Adrenal gland (tissue), 9 donors: ENCODE measurements at regions not wholly inside any gene's neighbourhood (a gene's known extent, or its start where the extent isn't known, plus 50 kb on each side); places are given as distances from the start of the nearest gene placed in this dataset.

Experiments used
- DNase-seq, 7 donors: peaks; one replicate each; pipeline ENCODE4 v3.0.0-alpha.2; 2019 to 2020
- H3K27ac ChIP-seq, 5 donors: fragments of 200-600 bp; sonication (generic) in 4 of 5; 1 replicate in 3 of 5; 2 replicates in 2 of 5; pipeline versions ENCODE4 v1.5.1 to v1.8.0; 2016 to 2020; ENCODE audit warnings: mild to moderate bottlenecking in 1 of 5
- H3K27me3 ChIP-seq: fragments of 200-600 bp; 2 replicates; pipeline ENCODE4 v1.8.0; 2021
- H3K36me3 ChIP-seq, 2 donors: fragments of 200-600 bp; replicated peaks in 1 of 2; 1 replicate in 1 of 2; 2 replicates in 1 of 2; pipeline versions ENCODE4 v1.5.1 to v1.8.0; 2018 to 2022
- H3K4me1 ChIP-seq, 2 donors: fragments of 200-600 bp; replicated peaks in 1 of 2; 1 replicate in 1 of 2; 2 replicates in 1 of 2; pipeline versions ENCODE4 v1.5.1 to v1.8.0; 2018 to 2021
- H3K4me3 ChIP-seq, 4 donors: fragments of 200-600 bp; sonication (generic) in 3 of 4; one replicate each; pipeline ENCODE4 v1.5.1; 2016 to 2018
- H3K9me3 ChIP-seq, 3 donors: fragments of 200-600 bp; sonication (generic) in 1 of 3; replicated peaks in 1 of 3; 1 replicate in 2 of 3; 2 replicates in 1 of 3; pipeline versions ENCODE4 v1.5.1 to v1.8.0; 2016 to 2021
- CTCF ChIP-seq, 6 experiments: fragments of 450-650 bp in 4 of 6; fragments of 200-600 bp in 2 of 6; sonication (generic) in 1 of 6; IDR thresholded peaks; 1 replicate in 5 of 6; 2 replicates in 1 of 6; pipeline versions ENCODE4 v1.5.1 to v1.8.0; 2016 to 2021; ENCODE audit warnings: antibody characterized with exemption in 6 of 6, mild to moderate bottlenecking in 2 of 6, moderate library complexity in 1 of 6
- POLR2A ChIP-seq, 2 donors: fragments of 450-650 bp; IDR thresholded peaks; one replicate each; pipeline ENCODE4 v1.6.1; 2017; ENCODE audit warnings: antibody characterized with exemption in 2 of 2, mild to moderate bottlenecking in 2 of 2, moderate library complexity in 1 of 2
- WGBS, 4 donors: extraction: QIAGEN DNeasy Blood & Tissue Kit in 2 of 4; methylation state at CpG; one replicate each; pipeline versions ENCODE4 v1.1.5 to v1.1.7; 2013 to 2017; 5-methylcytosine and 5-hydroxymethylcytosine counted together
- intact Hi-C, 2 donors: fragments of 100-400 bp; cut with DNase I; formaldehyde crosslinking; loops; one replicate each; pipeline versions ENCODE4 v1.14.1 to v1.15.0; 2022 to 2023
- donor health status: healthy with polysubstance abuse.
- donor health status: Bipolar disorder and iron deficiency.
- donor health status: DM: yes; HTN: yes; CAD: no.
- donor health status: DM: no; HTN: no; CAD: no.
- donor health status: DM: no; HTN: no; CAD: no.

- Histone ChIP-seq H3K9me3 (no peaks in the 10 kb centered on the region), H3K27me3 (no peaks in the 10 kb centered on the region), H3K4me3 (no peak overlapping the region), H3K4me1 (no peaks in the 10 kb centered on the region), H3K36me3 (no peaks in the 10 kb centered on the region), H3K27ac (no peak overlapping the region)
- intact Hi-C loops, result no loop called here
- no peak for DNase-seq
- WGBS, 4 donors, result 73 to 85% (median 81%) methylated on average over 5 of the region's 5 CpGs
- no peak for TF ChIP-seq POLR2A (IDR thresholded peaks at IDR 0.05)
- TF ChIP-seq CTCF (IDR thresholded peaks at IDR 0.05), result no peak
These were observed 222.8 kb downstream of the CDH26 start for GRCh38 chr20:60180986-60181385.

GRCh38 chr20:60186412-60186811 lies 228.2 kb downstream of the CDH26 start:
- WGBS, 4 donors, result 63 to 82% (median 71%) methylated on average over 4 of the region's 4 CpGs
- no peaks in the 10 kb centered on the region for H3K4me1 ChIP-seq
- no peak overlapping the region for H3K27ac ChIP-seq
- H3K9me3 ChIP-seq, result no peaks in the 10 kb centered on the region
- H3K4me3 ChIP-seq, result no peak overlapping the region
- no peak for TF ChIP-seq POLR2A (IDR thresholded peaks at IDR 0.05)
- no peak for TF ChIP-seq CTCF (IDR thresholded peaks at IDR 0.05)
- no peaks in the 10 kb centered on the region for H3K36me3 ChIP-seq
- intact Hi-C loops, result no loop called here
- no peak for DNase-seq
- H3K27me3 ChIP-seq, result no peaks in the 10 kb centered on the region

- no peak for TF ChIP-seq POLR2A (IDR thresholded peaks at IDR 0.05)
- TF ChIP-seq CTCF (IDR thresholded peaks at IDR 0.05), result no peak
- Histone ChIP-seq H3K36me3 (no peaks in the 10 kb centered on the region), H3K4me3 (no peak overlapping the region), H3K9me3 (no peaks in the 10 kb centered on the region), H3K4me1 (no peaks in the 10 kb centered on the region), H3K27ac (no peak overlapping the region), H3K27me3 (no peaks in the 10 kb centered on the region)
- intact Hi-C loops, result no loop called here
- no peak for DNase-seq
These were observed 229.5 kb downstream of the CDH26 start for GRCh38 chr20:60187683-60188082.

- Histone ChIP-seq H3K36me3 (no peaks in the 10 kb centered on the region), H3K27me3 (no peaks in the 10 kb centered on the region), H3K9me3 (no peaks in the 10 kb centered on the region), H3K4me1 (no peaks in the 10 kb centered on the region), H3K27ac (no peak overlapping the region), H3K4me3 (no peak overlapping the region)
- TF ChIP-seq CTCF (IDR thresholded peaks at IDR 0.05), result no peak
- no peak for TF ChIP-seq POLR2A (IDR thresholded peaks at IDR 0.05)
- intact Hi-C loops, result no loop called here
- WGBS, 4 donors, result 53 to 71% (median 66%) methylated on average over 3 of the region's 3 CpGs
- DNase-seq, result no peak
These were observed 232.8 kb downstream of the CDH26 start for GRCh38 chr20:60191014-60191413.
